B cell (primary cell): ENCODE measurements at regions not wholly inside any gene's neighbourhood (a gene's known extent, or its start where the extent isn't known, plus 50 kb on each side); places are given as distances from the start of the nearest gene placed in this dataset.

ENCODE experiments used
- ATAC-seq: fragments of 200-7000 bp; cut with Tn5 transposase; one replicate; pipeline ENCODE4 v1.10.0; 2021; ENCODE audit warnings: low read depth, mild to moderate bottlenecking, moderate number of reproducible peaks, moderate library complexity
- CTCF ChIA-PET: fragments of 350-600 bp; sonication (Branson Sonifier 250); formaldehyde crosslinking; loops from one replicate; lab custom pipeline; 2021; ENCODE audit warnings: antibody characterized with exemption, inconsistent platforms; lab: Charles Lee
- POLR2A ChIA-PET: fragments of 350-600 bp; sonication (Branson Sonifier 250); formaldehyde crosslinking; loops from one replicate; lab custom pipeline; 2021; ENCODE audit warnings: antibody characterized with exemption; lab: Charles Lee
- DNase-seq: peaks from one replicate; pipeline ENCODE4 v3.0.0; 2013
- H2AFZ ChIP-seq: 2 replicates; pipeline ENCODE4 v1.6.1; 2012; ENCODE audit warnings: mild to moderate bottlenecking, low read depth, low read length; ENCODE audit not compliant: insufficient read depth, poor library complexity, severe bottlenecking
- H3K27ac ChIP-seq, 2 donors: 1 replicate in 1 of 2; 2 replicates in 1 of 2; pipeline ENCODE4 v1.5.1; 2012 to 2013; ENCODE audit warnings: low read length in 2 of 2, mild to moderate bottlenecking in 2 of 2, moderate library complexity in 1 of 2
- H3K27me3 ChIP-seq, 4 experiments: fragments of 200-600 bp in 1 of 4; sonication (generic) in 1 of 4; replicated peaks in 1 of 4; 1 replicate in 2 of 4; 2 replicates in 2 of 4; pipeline versions ENCODE4 v1.6.1 to v1.7.0; 2013 to 2016; ENCODE audit warnings: low read length in 3 of 4, mild to moderate bottlenecking in 2 of 4, mixed read lengths in 1 of 4, moderate library complexity in 1 of 4; ENCODE audit not compliant: insufficient read depth in 4 of 4, control insufficient read depth in 3 of 4; ENCODE audit errors: control extremely low read depth in 1 of 4
- H3K36me3 ChIP-seq, 2 experiments: replicated peaks in 1 of 2; 1 replicate in 1 of 2; 2 replicates in 1 of 2; pipeline versions ENCODE4 v1.6.1 to v1.7.1; 2013; ENCODE audit warnings: low read length in 1 of 2; ENCODE audit not compliant: insufficient read depth in 2 of 2, control insufficient read depth in 1 of 2; ENCODE audit errors: control extremely low read depth in 1 of 2, extremely low read depth in 1 of 2
- H3K4me1 ChIP-seq, 2 donors: fragments of 200-600 bp in 1 of 2; sonication (generic) in 1 of 2; 1 replicate in 1 of 2; 2 replicates in 1 of 2; pipeline versions ENCODE4 v1.5.1 to v1.6.1; 2013 to 2017; ENCODE audit warnings: low read length in 2 of 2; ENCODE audit not compliant: control insufficient read depth in 2 of 2, insufficient read depth in 2 of 2
- H3K4me2 ChIP-seq: replicated peaks from 2 replicates; pipeline ENCODE3; 2012; ENCODE audit warnings: mild to moderate bottlenecking, low read depth, low read length; ENCODE audit not compliant: poor library complexity, severe bottlenecking
- H3K4me3 ChIP-seq, 5 experiments: fragments of 200-600 bp in 1 of 5; sonication (generic) in 1 of 5; 1 replicate in 3 of 5; 2 replicates in 2 of 5; pipeline versions ENCODE4 v1.5.1 to v1.7.0; 2011 to 2016; ENCODE audit warnings: low read length in 4 of 5, mild to moderate bottlenecking in 4 of 5, low read depth in 2 of 5, control low read depth in 1 of 5, moderate library complexity in 1 of 5; ENCODE audit not compliant: insufficient read depth in 1 of 5; ENCODE audit errors: control extremely low read depth in 1 of 5, extremely low read depth in 1 of 5
- H3K79me2 ChIP-seq: fragments of 200-600 bp; sonication (generic); one replicate; pipeline ENCODE4 v1.6.0; 2016; ENCODE audit warnings: low read length; ENCODE audit not compliant: control insufficient read depth, insufficient read depth
- H3K9ac ChIP-seq: fragments of 200-600 bp; sonication (generic); 2 replicates; pipeline ENCODE4 v1.6.1; 2017; ENCODE audit warnings: mild to moderate bottlenecking, low read length, moderate library complexity
- H3K9me3 ChIP-seq, 3 donors: one replicate each; pipeline versions ENCODE4 v1.6.1 to v1.7.1; 2013; ENCODE audit warnings: low read length in 2 of 3; ENCODE audit not compliant: control insufficient read depth in 2 of 3, insufficient read depth in 1 of 3; ENCODE audit errors: control extremely low read depth in 1 of 3
- H4K20me1 ChIP-seq: 2 replicates; pipeline ENCODE4 v1.6.0; 2012; ENCODE audit warnings: mild to moderate bottlenecking, low read length; ENCODE audit not compliant: insufficient read depth, control insufficient read depth, poor library complexity, severe bottlenecking
- H3K27ac Mint-ChIP-seq: one replicate; pipeline ENCODE4 v1.8.0; 2021; ENCODE audit warnings: mixed read lengths
- H3K27me3 Mint-ChIP-seq: one replicate; pipeline ENCODE4 v1.8.0; 2021; ENCODE audit warnings: mixed read lengths
- H3K4me1 Mint-ChIP-seq: one replicate; pipeline ENCODE4 v1.8.0; 2021; ENCODE audit warnings: mixed read lengths
- H3K4me3 Mint-ChIP-seq: one replicate; pipeline ENCODE4 v1.8.0; 2021; ENCODE audit warnings: mixed read lengths
- H3K9me3 Mint-ChIP-seq: one replicate; pipeline ENCODE4 v1.8.0; 2022; ENCODE audit warnings: mixed read lengths; ENCODE audit not compliant: insufficient read depth
- EZH2 ChIP-seq: IDR thresholded peaks from 2 replicates; pipeline ENCODE4 v1.6.1; 2012; ENCODE audit warnings: borderline replicate concordance, low read depth, mild to moderate bottlenecking, moderate library complexity, low read length; ENCODE audit not compliant: insufficient read depth, poor library complexity, severe bottlenecking
- WGBS: methylation state at CpG from one replicate; pipeline ENCODE4 v1.1.5; 2013; ENCODE audit warnings: missing lambda C conversion rate; ENCODE audit not compliant: insufficient coverage; 5-methylcytosine and 5-hydroxymethylcytosine counted together
- intact Hi-C: fragments of 100-400 bp; cut with micrococcal nuclease; formaldehyde crosslinking; loops from one replicate; pipeline ENCODE4 v1.10.0; 2022
- TF ChIP-seq, protein P1 (sequence below): fragments of 200-600 bp; IDR thresholded peaks from one replicate; pipeline ENCODE4 v1.8.0; 2022; ENCODE audit warnings: antibody characterized with exemption, mild to moderate bottlenecking

DNA sequence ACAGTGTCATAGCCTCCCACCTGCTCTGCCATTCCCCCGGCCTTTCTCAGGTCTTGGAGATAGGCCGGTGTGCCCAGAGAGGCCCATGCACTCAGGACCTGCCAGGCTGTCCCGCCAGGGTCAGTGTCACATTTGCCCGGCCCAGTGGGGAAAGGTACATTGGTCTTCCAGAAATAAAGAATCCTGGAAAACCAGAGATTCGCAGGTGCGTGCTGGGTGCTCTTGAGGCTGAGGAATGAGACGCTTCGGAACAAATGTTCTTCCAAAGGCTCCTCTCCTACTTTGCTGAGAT lies 205.8 kb upstream of the RTL1 start:
- CTCF ChIA-PET = no interaction called here
- Histone ChIP-seq H3K9ac (no peak overlapping the region), H2AFZ (no peak overlapping the region), H3K4me2 (no peak overlapping the region), H3K27ac (no peak overlapping the region), H3K79me2 (no peaks in the 10 kb centered on the region), H4K20me1 (no peaks in the 10 kb centered on the region), H3K27me3 (no peaks in the 10 kb centered on the region), H3K4me1 (no peaks in the 10 kb centered on the region), H3K4me3 (no peak overlapping the region), H3K9me3 (peaks cover 0 to 8% (median 0%) of the 10 kb centered on the region in 3 donors), H3K36me3 (no peaks in the 10 kb centered on the region)
- H3K9me3 Mint-ChIP-seq = no peaks in the 10 kb centered on the region
- no peak for DNase-seq
- WGBS = 97% methylated on average over 7 of the region's 8 CpGs
- no peak for ATAC-seq
- H3K4me1 Mint-ChIP-seq = no peaks in the 10 kb centered on the region
- TF ChIP-seq EZH2 = no peak
- TF ChIP-seq, protein P1, sequence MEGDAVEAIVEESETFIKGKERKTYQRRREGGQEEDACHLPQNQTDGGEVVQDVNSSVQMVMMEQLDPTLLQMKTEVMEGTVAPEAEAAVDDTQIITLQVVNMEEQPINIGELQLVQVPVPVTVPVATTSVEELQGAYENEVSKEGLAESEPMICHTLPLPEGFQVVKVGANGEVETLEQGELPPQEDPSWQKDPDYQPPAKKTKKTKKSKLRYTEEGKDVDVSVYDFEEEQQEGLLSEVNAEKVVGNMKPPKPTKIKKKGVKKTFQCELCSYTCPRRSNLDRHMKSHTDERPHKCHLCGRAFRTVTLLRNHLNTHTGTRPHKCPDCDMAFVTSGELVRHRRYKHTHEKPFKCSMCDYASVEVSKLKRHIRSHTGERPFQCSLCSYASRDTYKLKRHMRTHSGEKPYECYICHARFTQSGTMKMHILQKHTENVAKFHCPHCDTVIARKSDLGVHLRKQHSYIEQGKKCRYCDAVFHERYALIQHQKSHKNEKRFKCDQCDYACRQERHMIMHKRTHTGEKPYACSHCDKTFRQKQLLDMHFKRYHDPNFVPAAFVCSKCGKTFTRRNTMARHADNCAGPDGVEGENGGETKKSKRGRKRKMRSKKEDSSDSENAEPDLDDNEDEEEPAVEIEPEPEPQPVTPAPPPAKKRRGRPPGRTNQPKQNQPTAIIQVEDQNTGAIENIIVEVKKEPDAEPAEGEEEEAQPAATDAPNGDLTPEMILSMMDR = no peak
- no peaks in the 10 kb centered on the region for H3K27me3 Mint-ChIP-seq
- H3K27ac Mint-ChIP-seq = no peak overlapping the region
- POLR2A ChIA-PET = no interaction called here
- no peak overlapping the region for H3K4me3 Mint-ChIP-seq
- intact Hi-C loops = no loop called here

DNA sequence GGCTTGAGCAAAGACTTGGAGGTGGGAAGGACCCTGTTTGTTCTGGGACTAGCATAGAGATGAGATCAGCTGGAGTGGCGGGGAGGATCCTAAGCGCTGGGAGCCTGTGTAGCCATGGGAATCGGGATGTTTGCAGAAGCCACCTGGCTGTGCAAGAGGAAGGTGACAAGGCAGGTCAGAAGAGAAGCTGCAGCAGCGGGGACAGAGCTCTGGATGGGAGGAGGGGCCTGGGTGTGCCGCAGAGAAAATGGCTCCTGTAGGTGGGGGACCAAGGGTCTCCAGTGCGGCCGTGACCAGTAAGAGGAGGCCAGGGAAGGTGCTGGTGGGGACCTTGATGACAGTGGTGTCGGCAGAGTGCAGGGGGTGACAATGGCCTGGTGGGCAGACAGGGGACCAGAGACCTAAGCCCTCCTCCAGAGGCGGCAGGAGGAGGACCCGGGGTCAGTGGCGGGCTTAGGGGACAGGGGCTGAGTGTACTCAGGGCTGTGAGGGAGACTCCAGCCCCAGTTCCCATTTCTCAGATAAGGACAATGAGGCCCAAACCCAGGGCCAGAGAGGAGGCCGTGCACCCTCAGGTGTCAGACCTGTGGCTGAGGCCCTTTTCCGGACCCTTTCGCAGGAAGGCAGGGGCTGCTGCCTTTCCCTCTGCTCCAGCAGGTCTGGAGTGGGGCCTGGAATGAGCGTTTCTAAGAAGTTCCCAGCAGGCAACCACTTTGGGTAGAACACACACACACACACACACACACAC lies 206.6 kb upstream of the RTL1 start:
- H3K9ac ChIP-seq = no peak overlapping the region
- H3K4me1 Mint-ChIP-seq = no peaks in the 10 kb centered on the region
- ATAC-seq = no peak
- H3K4me3 Mint-ChIP-seq = no peak overlapping the region
- H3K27ac Mint-ChIP-seq = no peak overlapping the region
- TF ChIP-seq, protein P1 = no peak
- no peak for TF ChIP-seq EZH2
- DNase-seq = no peak
- H3K36me3 ChIP-seq = no peaks in the 10 kb centered on the region
- H3K79me2 ChIP-seq = no peaks in the 10 kb centered on the region
- WGBS = 89% methylated on average over 11 of the region's 15 CpGs
- ChIA-PET CTCF (no interaction called here), POLR2A (no interaction called here)
- H3K9me3 Mint-ChIP-seq = no peaks in the 10 kb centered on the region
- H3K4me2 ChIP-seq = no peak overlapping the region
- H3K27ac ChIP-seq = no peak overlapping the region
- no peak overlapping the region for H2AFZ ChIP-seq
- H3K9me3 ChIP-seq = peaks cover 0 to 6% (median 0%) of the 10 kb centered on the region in 3 donors
- H4K20me1 ChIP-seq = no peaks in the 10 kb centered on the region
- intact Hi-C loops = no loop called here
- H3K27me3 Mint-ChIP-seq = no peaks in the 10 kb centered on the region
- no peaks in the 10 kb centered on the region for H3K4me1 ChIP-seq
- H3K27me3 ChIP-seq = no peaks in the 10 kb centered on the region
- H3K4me3 ChIP-seq = no peak overlapping the region
